ENCODE measurements at regions not wholly inside any gene's neighbourhood (a gene's known extent, or its start where the extent isn't known, plus 50 kb on each side); places are given as distances from the start of the nearest gene placed in this dataset.

DNA sequence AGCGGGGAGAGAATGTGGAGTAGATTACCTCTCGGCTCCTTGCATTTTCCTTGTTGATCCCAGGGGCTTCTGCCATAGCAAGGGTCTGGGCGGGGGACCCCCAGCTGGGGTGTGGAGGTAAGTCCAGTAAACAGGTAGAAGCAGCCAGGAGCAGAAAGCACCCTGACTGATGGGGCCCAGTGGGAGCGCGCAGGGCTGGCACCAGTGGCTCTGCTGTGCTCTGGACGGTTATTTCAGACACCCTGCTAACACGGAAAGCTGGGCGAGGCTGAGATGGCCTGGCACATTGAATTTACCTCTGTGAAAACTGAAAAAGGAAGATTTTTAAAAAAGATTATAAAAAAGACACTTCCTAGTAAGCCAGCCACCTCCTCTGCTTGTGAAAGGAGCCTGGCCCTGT lies 88.4 kb upstream of the CALM2 start:
- no peak for DNase-seq

DNA sequence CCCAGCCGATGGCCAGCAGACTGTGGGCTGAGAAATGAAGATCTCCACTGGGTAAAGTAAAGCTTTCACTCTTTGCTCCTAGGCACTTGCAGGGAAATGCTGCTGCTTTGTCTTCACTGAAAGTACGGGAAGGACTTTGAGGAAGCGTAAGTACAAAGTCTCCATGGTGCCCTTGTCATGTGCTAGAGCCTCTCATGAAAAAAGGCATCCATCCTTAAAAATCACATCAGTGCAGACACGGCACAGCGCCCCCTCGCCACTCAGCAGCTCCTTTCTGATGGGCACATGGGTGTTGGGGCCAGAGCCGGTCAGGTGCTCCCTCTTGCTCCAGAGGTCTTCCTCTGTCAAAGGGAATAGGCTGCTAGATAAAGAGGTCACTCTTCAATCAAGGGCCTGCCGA lies 87.8 kb upstream of the CALM2 start:
- DNase-seq, result no peak

DNA sequence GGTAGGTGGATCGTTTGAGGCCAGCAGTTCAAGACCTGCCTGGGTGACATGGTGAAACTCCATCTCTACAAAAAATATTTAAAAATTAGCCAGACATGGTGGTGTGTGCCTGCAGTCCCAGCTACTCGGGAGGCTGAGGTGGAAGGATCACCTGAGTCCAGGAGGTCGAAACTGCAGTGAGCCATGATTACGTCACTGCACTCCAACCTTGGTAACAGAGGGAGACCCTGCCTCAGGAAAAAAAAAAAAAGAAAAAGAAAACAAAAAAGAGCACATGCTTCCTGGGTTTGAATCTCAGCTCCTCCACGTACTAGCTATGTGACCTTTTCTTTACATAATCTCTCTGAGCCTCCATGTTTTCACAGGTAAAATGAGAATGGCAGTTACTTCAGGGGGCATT lies 86.3 kb upstream of the CALM2 start:
- no peak for DNase-seq

DNA sequence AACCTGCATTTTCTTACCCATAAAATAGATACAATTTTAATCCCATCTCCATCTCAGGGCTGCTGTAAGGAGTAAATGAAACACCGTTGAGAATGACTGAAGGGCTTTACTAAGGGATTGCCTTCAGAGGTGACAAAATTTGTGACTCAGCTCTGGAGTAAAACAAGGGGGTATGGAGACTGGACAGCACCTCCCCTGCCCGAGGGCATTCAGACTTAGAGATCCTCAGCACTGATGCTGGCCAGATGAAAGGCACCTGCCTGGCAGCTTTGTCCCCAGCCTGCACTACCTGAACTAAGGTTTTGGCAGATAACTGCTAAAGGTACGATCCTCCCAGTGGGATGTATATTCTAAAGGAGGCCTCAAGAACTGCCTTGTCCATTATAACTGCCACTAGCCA lies 84.7 kb upstream of the CALM2 start:
- no peak for DNase-seq

DNA sequence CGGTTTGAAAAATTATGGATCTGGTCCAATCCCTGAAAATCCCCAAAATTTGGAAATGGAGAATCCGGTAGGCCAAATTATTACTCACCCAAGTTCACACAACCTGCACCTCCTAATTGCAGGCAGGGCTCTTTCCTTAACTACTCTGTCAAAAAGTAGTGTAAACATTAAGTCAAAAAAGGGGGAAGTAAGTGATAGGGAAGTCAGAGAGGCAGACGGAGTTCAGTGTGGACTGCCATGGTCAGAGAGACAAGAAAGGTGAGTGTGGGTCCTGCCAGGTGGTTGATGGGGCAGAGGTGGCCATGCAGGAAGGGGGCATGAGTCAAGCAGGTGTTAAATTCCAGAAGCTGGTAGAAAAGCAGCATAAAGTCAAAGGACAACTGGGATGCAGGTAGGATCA lies 83.5 kb upstream of the CALM2 start:
- DNase-seq, result no peak

DNA sequence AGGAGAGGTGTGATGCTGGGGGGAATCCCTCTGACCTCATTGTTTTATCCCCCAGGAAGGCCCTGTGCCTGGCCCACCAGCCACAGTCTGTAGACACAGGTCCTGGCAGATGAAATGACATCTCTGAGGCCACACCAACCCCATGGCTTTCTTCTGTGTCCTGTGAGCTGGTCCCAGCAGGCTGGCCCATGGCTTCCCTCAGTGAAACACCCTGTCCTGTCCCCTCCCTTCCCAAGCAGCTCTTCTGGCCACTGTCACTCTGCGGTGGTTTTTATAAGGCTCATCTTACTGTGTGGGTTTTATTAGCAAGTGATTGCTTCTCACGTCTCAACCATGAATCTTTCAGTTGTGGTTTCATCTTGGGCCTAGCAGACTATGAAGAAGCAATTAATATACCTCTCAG lies 81.6 kb upstream of the CALM2 start:
- no peak for DNase-seq

DNA sequence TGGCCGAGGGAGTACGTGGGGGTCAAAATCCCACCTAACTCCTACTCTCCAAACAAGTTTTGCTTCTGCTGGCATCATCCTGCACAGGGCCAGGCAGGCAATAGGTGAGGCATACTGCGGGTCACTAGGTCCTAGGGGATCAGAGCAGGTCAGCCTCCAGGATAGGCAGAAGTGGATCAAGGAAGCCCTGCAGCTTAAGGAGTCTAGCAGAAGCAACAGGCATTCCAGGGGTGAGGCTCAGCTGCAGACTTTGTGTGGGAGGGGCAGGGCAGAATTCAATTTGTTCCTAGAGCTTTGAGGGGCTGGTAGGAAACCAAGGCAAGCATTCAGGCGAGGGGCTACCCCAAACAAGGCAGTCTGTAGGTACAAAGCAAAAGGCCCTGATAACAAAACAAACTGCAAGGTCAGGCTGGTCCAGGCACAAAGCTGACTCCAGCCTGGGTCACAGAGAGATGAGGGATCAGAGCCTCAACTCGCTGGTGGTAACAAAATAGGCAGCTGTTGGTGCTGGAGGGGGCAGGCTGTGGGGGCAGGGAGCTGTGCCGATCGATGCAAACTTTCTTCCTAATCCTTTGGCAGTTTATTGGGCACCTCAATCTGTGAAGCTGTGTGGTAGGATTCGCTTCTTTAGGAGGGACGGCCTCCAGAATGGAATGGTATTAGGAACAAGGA lies 80.2 kb upstream of the CALM2 start:
- DNase-seq, result no peak

DNA sequence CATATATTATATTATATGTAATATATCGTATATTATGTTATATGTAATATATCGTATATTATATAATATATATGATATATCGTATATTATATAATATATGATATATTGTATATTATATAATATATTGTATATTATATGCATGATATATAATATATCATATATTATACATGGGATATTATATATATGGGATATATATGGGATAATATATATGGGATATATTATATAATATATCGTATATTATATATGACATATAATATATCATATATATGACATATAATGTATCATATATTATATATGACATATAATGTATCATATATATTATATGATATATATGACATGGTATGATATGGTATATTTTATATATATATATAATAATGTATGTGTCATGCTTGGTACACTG lies 79.5 kb upstream of the CALM2 start:
- no peak for DNase-seq

DNA sequence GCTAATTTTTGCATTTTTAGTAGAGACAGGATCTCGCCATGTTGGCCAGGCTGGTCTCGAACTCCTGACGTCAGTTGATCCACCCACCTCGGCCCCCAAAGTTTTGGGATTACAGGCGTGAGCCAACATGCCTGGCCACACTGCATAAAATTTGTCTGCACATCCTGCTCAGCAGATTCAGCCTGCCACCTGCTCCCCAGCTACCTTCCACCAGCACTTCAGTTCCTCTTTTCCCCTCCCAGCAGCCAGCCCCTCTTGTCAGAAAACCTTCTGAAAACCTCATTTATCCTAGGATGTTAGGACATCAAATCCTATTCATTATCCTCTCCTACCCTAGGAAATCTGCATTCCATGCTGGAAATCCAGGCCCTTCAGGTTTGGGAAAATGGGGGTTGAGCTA lies 78.2 kb upstream of the CALM2 start:
- DNase-seq, result no peak

DNA sequence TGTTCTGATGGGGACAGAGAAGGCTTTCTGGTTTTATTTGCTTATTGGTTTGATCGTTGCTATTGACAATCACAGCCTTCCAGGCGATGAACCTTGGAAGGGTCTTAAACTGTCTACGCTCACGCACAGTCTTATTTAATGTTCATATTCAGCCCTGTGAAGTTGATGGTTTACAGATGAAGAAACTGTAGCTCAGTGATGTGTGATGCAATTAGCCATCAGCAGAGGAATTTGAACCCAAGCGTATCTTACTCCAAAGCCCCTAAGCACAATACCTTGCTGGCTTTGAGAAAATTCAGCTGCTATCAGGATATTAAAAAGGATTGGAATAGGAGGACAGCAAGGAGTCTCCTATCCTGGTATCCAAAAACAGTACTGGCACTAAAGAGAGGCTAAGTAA lies 77.1 kb upstream of the CALM2 start:
- DNase-seq, result no peak

DNA sequence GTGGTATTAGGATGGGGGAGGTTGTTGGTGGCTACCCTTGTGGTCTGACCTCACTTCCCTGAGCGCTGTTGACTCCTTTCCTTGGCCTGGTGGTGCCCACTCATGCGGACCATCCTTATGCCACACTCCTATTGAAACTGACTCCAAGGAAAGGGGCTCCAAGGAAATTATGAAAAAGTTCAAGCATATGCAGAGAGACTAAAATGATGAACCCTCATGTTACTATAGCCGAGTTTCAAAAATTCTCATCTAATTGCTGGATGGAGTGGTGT lies 75.0 kb upstream of the CALM2 start:
- DNase-seq, result no peak

DNA sequence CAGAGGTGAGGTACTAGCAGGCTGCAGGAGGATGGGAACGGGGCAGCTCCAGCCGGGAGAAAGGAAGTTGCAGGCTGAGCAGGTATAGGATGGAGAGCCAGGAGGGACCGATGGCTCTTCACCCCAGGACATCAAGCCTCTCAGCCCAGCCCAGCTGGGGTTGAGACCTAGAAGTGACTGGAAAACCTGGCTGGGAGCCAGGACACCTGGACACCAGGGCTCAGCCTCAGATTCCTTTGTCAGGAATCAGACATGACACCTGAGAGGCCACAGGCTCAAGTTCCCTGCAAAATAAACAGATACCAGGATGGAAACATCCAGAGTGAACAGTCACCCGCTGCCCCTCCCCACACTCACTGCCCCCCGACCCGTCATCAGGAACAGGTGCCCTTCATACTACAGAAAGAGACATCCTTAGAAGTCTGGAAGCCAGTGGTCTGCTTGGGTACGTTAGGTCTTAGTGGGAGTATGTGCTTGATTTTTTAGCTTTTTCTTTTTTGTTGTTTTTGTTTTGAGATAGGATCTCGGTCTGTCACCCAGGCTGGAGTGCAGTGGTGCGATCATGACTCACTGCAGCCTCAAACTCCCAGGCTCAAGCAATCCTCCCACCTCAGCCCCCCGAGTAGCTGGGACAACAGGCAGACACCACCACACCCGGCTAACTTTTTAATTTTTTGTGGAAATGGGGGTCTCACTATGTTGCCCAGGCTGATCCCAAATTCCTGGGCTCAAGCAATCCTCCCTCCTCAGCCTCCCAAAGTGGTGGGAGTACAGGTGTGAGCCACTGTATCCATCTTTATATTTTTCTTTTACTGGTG lies 74.5 kb upstream of the CALM2 start:
- peak; percentile 51 for DNase-seq

DNA sequence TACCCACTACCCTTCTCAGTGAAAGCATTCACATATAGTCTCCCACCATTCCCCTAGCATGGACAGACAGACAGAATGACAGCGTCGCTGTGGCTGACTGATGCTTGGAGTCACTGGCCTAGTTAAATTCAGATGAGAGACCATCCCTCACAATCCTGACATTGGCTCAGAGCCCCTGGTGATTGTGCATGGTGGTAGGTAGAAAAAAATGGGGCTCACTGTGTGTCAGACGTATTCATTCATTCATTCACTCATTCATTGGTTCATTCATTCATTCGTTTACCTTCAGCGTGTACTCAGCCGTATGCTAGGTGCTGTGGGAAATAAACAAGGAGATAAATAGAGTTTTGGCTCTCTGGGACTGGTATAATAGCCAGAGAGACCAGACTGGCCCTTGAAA lies 73.6 kb upstream of the CALM2 start:
- DNase-seq, result no peak

DNA sequence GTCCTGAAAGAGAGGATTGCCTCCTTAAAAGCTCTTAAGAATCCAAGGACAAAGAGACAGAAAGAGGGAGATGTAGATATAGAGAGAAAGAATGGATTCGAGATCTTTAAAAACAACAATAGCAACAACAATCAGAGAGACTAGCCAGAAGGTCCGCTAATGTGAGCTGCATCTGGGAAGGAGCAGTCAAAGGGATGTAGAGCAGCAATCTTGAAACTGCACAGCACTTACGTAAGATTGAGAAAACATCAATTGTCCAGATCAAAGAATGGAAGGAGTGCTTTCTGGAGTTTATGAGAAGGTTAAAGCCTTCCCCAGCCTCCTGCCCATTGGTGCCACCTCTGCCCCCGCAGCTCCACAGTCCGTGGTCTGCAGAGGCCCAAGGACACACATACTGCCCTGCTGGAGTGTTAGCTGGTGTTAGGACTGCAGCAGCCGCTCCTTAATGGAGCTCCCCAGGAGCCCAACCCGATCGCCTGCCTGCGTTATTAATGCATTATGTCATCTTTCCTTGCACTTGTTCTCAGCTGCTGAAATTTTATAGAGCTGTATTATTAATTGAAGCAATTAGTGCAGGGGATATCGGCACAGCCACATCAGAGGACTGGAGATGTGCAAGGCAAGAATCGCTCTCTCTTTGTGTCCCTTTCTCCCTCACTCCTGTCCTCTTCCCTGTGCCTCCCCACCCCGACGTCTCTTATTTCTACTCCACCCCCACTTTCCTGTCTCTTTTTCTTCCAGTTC lies 73.0 kb upstream of the CALM2 start:
- peak; percentile 50 for DNase-seq

DNA sequence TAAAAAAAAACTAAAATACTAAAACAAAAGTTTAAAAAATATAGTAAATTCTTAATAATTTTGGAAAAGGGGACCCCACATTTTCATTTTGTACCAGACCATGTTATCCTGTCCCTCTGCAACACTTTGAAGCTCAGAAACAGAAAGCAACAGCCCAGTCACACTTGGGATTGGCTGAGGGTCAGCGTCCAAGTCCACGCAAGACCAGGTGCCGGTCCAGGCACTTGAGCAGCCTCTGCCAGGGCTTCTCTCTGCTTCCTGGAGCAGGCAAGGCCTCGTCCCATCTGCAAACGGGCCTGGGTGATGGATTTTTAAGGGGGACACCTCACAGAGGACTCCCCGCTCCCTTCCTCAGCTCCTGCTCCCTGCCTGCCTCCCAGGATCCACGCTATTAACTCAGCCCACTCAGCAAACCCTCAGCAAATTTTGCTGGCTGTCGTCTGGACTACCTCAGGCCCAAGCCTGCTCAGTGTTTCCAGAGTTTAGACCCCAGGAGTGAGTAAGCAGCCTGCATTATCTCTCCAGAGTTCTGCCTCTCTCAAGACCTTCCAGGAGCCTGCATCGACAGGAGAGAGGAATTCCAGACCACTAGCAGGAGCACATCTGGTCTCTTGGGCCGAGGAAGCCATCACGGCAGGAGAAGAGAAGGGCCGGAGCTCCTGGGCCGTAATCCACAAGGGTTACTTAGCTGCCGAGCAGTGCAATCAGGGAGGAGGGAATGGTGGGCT lies 67.4 kb upstream of the CALM2 start:
- DNase-seq, result no peak

DNA sequence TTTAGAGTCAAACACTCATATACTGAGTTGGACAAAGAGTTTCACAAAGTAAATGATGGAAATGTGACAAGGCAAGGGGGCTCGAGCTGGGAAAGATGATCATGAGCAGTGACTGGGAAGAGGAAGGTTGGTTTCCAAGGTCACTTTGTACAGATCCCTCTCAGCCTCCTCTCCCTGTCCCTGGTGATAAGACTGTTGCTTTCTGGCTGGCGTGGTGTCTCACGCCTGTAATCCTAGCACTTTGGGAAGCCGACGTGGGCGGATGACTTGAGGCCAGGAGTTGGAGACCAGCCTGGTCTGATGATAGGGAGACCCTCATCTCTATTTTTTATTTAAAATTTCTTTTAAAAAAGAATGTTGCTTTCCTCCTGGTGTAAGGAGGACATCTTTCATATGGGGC lies 65.4 kb upstream of the CALM2 start:
- DNase-seq, result no peak

DNA sequence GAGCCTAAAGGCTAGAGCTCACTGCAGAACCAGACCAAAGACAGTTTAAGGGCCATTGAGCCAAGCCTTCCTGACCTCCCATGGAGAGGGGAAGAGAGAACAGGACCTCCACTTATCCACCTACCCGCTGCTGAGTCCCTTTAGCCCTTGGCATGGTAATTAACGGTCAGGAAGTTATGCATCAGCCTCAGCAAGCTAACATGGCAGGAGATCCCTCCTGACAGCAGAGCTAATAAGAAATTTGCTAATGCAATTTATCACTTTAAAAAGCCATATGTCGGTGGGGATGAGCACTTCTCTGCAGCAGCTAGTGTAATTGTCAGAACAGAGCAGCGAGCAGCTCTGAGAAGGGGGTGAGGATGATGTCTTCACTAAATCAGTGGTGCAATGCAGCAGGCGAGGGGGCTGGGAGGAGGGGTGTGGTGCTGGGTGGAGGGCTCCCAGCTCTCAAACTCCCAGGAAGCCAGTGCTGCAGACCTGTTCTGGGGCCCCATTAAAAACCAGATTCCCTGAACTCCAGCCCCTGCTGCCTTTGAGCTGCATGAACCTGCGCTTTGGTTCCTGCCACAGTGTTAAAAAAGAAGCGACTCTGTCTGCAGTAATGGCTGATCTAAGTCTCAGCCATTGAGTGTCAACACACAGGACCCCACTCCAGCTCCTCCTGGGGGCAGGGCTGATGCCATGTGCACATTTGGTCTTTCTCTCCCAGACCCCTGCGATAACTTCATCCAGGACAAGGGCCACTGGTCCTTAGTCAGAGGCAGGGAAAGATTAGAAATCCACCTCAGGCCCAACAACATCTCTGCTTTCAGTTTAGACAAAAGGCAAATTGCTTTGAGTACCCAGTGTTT lies 63.0 kb upstream of the CALM2 start:
- no peak for DNase-seq

DNA sequence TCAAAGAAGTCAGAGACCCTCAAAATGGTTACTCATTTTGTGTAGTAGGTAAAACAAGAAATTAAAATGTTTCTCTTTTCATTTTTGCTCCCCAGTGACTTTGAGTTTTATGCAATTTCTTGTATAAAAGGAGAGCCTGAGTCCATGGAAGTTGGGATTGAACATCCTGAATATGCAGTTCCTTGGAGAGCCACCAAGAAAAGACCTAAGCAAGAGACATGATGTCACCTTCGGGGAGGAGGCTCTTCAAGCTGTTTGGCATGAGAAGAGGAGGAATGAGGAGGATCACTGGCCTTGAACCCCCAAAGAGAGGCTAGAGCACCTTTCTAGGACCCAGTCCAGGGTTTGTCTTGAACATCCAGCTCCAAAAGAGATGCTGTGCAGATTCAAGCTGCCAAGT lies 62.3 kb upstream of the CALM2 start:
- no peak for DNase-seq

DNA sequence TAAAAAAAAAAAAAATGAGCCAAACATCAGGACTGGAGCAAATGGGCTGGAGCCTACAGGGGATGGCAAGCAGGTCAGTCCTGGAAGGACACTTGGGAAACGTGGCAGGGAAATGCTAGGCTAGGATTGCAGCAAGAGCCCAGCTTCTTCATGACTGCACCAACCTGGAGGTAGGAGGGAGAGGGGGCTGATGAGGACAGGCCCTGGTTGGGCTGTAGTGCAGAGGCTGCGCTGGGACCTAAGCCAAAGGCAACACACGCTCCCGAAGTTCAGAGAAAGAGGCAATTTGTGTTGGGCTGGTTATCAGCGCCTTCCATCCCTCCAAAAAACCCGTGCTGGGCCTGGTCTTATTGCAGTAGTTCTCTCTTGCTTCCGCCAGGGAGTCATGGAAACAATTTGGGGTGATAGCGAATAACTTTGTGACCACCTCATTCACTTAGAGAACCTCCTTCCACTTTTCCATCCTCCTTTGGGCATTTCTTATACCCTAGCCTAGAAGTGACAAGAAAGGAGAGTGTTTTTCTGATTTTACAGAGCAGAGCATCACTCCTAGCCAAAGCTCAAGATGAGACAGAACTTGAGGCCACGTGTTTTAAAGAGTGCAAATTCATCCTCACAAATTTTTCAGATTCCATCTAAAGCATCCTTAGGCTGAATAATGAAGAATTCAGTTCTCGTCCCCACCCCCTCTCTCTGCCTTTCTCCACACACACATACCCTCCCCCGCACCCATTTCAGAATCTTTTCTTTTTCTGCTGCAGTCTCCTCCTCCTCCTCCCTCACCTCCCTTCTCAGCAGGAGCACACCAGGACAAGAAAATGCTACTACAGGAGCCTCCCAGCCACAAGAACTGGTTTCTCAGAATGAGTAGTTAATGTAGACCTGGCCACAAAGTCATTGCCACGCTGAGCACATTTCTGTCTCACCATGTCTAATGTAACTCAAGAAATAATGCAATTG lies 61.3 kb upstream of the CALM2 start:
- DNase-seq, result no peak

DNA sequence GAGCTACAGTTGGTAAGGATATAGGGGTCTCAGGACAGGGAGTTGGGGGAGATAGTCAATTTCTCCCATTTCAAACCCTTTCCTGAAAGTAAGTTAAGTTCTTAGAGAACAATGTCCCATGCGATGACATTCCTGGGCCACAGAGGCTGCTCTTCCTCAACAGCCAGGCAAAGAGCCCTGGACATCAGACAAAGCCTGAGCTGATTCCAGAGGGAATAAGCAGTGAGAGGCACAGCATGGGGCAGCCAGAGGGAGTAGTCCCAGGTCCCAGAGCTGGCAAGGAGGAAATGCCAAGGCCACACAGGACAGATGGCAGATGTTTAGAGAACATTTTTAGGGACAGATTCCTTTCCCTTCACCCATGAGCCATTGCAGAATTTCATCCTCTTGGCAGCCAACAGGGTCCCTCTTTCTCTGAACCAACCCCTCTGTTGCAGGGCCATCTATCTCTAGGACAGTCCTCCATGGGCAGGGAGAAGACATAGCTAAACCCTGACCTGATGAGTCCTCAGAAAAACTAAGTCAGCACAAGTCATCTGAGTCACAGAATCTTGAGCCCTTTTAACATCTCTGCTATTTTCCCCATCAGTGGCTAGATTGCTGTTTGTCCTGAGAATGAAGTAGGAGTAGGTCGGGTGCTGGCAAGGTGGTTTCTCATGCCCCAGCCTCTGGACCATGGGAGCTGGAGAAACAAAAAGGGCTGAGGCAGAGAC lies 60.3 kb upstream of the CALM2 start:
- DNase-seq, result no peak

DNA sequence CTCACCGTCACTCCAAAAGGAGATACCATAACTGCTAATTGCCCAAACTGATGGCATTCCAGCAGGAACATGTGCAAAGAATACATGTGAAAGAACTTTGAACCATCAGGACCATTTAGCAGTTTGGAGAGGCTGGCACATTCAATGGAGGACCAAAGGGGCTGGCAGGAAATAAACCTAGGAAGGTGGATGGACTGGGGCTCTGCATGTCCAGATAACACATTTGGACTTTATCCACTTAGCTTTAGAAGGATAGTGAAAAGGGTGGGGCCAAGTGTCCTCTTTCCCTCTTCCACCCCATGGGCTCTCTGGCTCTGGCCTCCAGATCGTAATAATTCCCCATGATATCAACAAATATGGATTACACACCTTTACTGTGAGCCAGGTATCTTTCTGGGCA lies 58.8 kb upstream of the CALM2 start:
- no peak for DNase-seq

All from DMS79 treated with DMSO at 0.1 percent for 48 hours (cell line).